ENCODE measurements at regions not wholly inside any gene's neighbourhood (a gene's known extent, or its start where the extent isn't known, plus 50 kb on each side); places are given as distances from the start of the nearest gene placed in this dataset.
"Not testable (repeated sequence)": the region's sequence is repeated elsewhere in the genome, so short reads cannot be mapped to it uniquely, and the experiment has no call there.

DNA sequence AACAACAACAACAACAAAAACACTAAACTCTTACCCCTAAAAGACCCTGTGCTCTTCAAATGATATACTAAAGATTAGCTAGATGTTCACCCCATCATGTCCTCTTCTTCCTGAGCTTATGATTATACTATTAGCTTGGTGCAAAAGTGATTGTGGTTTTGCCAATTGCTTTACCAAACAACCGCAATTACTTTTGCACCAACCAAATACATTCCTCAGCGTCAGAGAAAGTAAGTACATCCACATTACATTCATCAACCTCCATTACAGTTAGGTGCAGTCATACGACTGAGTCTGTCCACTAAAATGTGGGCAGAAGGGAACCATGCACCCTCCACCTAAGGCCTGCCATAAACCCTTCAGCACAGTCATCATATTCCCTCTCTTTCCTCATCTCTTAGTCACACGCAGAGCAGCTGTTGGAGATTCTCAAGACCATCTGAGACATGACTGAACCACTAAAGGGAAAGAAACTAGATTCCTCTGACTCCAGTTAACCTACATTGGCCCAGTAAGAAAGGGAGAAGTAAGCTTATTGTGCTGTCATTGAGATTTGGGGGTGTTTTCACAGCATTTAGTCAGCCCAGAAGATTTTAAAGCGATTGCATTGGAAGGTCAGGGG lies 181.6 kb upstream of the TLE4 start:
- peak; percentile 58 for DNase-seq (ENCODE audit: low read depth)

DNA sequence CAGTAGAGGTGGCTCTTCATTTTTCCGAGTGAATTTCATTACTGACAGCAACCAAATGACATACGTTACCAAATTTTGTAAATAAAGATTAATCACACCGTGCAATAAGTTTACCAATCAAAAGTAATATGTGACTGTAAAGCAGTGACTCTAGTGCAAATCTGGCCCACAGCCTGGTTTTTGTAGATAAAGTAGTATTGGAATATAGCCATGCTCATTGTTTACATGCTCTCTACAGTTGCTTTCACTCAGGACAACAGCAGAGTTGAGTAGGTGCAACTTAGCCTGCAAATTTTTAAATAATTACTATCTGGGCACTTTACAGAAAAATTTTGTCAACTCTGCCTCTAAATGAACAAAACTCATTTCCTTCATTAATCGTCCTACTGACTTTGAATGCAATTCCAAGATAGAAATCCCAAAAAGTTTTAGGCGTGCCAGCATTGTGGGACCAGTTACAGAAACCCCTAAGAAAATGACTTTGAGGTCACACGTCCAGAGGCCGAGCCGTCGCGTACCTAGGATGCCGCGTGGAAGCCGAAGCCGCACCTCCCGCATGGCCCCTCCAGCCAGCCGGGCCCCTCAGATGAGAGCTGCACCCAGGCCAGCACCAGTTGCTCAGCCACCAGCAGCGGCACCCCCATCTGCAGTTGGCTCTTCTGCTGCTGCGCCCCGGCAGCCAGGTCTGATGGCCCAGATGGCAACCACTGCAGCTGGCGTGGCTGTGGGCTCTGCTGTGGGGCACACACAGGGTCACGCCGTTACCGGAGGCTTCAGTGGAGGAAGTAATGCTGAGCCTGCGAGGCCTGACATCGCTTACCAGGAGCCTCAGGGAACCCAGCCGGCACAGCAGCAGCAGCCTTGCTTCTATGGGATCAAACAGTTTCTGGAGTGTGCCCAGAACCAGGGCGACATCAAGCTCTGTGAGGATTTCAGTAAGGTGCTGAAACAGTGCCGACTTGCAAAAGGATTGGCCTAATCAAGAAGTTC lies 180.7 kb upstream of the TLE4 start:
- DNase-seq (ENCODE audit: low read depth): no peak

DNA sequence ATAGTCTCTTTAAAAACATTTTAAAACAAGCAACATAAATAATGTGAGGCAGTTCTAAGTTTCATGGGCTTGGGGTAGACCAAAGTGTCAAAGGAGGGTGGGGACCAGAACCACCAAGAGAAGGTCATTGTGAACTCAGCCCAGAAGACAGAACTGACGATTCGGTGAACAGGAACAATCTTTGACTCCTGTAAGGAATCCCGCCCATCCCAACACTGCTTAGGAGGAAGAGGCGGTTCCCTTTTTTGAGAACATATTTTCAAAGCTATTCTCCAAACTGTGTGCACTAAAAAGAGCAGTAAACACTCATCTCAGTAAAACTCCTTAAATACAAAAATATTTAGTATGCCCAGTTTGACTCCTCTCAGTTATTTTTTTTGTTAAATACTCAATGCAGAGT lies 176.5 kb upstream of the TLE4 start:
- DNase-seq (ENCODE audit: low read depth): no peak

DNA sequence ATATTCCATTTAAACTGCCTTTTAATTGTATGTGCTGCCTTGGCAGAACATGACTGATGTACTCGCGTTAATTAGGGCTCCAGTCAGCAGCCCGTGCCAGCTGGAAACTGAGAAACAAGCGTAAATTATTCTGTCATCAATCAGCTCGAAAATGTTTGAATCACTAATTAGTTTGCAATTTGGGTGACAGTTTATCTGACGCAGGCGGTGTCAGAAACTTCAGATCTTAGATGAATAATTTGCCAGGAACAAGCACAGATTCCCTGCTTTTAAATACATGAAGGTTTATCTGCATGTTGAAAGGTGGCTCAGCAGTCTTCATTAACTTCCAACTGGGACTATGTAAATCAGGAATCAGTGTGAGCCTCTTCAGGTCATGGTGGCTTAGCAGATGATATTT lies 176.0 kb upstream of the TLE4 start:
- no peak for DNase-seq (ENCODE audit: low read depth)

DNA sequence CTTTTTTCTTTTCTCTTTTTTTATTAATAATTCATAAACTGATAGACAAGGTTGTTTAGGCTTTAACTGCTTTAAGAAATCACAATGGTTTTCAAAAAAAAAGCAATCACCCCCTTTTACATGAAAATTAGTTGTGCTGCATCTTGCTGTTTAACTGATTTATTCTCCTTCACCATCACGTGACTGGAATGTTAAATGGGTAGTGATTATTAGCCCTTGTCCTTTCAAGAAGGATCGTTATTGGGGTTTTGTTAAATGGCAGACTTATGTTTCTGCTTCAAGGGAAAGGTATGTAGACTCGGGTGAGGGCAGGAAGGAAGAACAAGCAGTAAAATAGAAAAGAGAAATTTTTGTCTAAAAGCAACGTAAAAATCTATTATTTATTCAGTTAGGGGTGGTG lies 175.6 kb upstream of the TLE4 start:
- no peak for DNase-seq (ENCODE audit: low read depth)

DNA sequence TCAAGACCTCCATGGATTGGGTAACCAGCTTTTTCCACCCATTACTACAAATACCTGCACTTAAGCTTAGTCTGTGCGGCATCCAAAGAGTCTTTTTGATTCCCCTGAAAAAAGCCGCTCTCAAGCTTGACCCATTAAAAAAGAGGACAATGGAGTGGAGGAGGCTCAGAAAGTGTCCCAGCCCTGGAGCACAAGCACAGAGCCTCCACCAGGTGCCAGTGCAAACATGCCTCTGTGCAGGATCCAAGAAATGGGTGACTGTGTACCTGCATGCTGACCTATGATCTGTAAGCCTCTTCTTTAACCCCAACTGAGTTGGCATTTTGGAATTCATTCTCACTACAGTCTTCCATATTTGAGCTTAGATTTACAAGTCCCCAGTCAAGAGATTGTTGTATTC lies 168.3 kb upstream of the TLE4 start:
- no peak for DNase-seq (ENCODE audit: low read depth)

DNA sequence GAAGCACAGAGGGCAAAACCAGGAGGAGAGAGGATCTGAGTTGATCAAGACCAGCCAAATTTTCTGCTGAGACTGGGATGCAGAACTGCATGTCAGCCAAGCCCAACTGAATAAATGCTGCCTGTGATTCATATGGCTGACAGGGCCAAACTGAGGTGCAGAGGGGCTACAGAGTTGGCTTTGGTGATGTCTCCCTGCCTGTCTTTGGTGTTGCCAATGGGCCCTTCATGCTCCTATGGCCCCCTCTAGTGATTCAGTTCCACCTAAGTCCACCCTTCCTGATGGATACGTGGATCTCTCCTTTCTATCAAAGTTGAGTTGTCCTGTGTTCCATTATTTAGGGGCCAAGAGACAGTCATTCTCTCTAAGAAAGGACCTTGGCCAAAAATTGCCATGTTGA lies 163.6 kb upstream of the TLE4 start:
- peak; percentile 25 for DNase-seq (ENCODE audit: low read depth)

DNA sequence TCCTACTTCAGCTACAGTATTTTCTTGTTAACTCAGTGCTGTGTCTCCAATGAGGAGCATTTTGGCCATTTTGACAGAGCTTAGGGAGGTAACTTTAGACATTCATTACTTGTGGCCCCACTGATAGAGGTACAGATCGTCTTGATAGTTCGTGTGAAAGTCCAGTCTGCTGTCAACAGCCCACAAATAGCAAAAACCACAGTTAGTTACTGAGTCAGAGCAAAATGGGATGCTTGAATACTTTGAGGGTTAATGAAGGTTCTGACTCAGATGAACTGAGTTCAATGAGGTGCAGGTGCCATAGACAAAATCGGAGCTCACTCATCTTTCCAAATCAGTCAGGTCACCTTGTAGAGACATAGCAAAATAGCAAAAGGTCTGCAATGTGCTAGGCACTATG lies 163.1 kb upstream of the TLE4 start:
- peak; percentile 57 for DNase-seq (ENCODE audit: low read depth)

DNA sequence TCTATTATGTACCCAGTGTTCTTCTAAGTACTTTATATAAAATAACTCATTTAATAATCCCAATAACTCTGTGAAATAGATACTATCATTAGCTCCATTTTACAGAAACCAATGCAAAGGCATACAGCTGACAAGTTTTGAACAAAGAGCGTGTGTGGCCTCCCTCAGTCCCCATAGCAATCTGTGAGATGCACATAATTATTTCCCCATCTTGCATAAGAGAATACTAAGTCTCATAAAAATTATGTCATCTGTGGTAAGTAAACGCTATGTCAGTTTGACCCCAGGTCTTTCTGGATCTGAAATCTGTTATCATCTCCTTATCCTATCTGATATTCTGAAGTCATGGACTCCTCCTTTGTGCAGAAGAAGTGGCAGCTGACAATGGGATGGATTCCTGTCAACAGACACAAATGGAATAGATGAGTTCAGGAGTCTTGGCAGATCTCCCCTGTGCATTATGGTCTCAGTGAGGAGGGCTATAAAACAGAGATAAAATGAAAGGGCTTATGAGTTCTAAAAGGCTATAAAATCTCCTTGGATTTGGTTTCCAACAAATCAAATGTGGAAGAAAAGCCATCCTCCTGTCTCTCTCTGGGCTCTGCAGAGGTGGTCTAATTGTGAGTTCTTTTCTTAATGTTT lies 162.5 kb upstream of the TLE4 start:
- DNase-seq (ENCODE audit: low read depth): no peak

DNA sequence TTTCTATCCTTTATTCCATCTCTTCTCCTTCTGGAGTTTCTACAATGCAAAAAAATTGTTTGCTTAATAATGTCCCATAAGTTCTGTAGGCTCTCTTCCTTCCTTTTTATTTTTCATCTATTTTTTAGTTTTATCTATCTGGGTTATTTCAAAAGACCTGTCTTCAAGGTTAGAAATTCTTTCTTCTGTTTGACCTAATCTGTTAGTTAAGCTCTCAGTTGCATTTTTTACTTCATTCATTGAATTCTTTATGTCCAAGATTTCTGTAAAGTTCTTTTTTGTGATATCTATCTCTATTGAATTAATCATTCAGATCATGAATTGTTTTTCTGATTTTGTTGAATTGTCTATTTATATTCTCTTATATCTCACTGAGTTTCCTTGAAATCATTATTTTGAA lies 145.9 kb upstream of the TLE4 start:
- DNase-seq (ENCODE audit: low read depth): no peak

DNA sequence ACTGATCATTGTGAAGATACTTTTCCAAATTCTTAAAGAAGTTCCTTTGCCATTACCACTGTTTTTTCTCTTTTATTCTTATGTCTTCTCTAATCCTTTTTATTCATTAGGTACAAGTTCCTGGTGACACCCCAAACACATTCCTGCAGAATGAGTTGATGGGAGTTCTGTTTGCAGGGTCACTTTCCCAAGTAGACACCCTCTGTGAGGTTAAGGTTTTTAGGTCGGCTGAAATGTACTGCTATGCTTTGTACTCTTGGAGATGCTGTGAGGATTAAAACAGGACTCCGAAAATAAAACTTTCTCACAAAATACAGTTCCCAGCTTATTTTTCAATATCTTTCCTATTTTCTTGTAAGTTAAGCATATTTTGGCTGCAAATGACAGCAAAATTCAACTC lies 143.3 kb upstream of the TLE4 start:
- no peak for DNase-seq (ENCODE audit: low read depth)

DNA sequence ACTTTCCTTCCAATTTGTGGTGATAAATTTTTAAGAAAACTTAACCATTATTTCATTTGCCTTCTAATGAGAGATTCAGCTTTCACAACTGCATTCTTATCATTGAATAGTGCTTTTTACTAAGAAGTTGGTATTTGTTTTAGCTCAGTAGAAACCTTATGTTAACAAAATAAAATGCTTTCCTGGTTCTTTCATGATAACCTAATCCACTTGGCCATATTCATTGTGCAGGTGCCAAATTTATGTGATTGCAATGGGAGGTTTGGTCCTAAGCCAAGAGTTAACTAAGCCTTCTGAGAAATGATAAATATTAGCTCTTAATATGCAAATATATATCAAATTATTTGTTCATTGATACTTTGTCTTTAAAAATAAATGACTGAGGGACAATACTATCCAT lies 141.1 kb upstream of the TLE4 start:
- no peak for DNase-seq (ENCODE audit: low read depth)

DNA sequence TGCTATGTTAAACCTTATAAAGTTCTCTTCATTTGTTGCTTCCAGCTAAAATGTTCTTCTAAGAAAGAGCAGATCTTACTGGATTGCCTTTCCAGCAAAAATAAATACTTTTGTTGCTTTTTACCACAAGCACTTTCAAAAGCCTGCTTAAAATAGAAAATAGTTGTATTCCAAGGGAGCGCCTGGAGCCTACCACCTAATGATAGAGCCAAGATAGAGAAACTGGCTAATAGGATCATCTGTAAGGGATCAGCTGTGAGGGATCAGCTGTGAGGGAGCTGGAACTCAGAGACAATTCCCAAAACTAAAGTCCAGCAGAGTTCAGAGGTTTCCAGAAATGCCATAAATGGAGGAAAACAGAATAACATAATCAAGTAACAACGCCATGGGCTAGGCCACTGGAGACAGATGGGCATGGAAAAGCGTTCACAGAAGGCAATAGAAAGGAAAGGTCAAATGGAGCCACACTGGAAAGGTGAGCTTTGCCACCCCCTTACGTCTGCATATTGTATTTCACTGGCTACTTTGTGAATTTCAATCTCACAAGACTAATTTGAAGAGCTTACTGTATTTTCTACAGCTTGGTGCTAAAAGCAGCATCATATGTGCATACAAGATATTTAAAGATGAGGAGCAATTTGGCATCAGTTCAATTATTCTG lies 140.6 kb upstream of the TLE4 start:
- DNase-seq (ENCODE audit: low read depth): peak; percentile 28

DNA sequence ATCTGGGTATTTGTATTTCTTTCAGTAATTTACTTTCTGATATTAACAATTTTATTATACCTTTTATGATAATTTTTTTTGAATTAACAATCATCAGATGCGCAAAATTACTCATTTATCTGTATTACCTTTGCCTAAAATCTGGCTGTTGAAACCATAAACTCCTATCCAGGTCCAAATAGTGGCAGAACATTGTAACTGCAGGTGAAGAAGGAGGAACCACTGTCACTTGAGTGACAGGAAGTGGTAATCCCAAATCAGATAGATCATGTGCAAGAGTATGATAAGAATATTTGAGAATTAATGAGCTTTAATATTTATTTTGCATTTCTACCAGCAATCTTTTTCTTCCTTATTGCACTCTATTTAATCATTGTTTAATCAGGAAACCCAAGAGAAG lies 139.3 kb upstream of the TLE4 start:
- DNase-seq (ENCODE audit: low read depth): peak; percentile 12

DNA sequence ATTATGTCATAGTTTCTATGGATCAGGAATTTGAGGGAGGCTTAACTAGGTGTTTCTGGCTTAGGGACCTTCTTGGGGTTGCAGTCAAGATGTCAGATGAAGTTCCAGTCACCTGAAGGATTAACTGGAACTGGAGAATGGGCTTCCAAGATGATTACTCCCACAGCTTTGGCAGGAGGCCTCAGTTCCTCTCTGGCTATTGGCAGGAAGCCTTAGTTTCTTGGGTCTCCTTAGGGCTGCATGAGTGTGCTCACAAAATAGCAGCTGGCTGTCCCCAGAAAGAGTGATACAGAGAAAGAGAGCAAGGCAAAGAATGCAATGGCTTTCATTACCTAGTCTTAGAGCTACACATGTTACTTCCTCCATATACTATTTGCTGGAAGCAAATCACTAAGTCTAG lies 138.1 kb upstream of the TLE4 start:
- no peak for DNase-seq (ENCODE audit: low read depth)

DNA sequence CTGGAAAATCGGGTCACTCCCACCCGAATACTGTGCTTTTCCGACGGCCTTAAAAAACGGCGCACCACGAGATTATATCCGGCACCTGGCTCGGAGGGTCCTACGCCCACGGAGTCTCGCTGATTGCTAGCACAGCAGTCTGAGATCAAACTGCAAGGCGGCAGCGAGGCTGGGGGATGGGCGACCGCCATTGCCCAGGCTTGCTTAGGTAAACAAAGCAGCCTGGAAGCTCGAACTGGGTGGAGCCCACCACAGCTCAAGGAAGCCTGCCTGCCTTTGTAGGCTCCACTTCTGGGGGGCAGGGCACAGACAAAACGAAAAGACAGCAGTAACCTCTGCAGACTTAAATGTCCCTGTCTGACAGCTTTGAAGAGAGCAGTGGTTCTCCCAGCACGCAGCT lies 132.5 kb upstream of the TLE4 start:
- DNase-seq (ENCODE audit: low read depth): not testable (repeated sequence)

DNA sequence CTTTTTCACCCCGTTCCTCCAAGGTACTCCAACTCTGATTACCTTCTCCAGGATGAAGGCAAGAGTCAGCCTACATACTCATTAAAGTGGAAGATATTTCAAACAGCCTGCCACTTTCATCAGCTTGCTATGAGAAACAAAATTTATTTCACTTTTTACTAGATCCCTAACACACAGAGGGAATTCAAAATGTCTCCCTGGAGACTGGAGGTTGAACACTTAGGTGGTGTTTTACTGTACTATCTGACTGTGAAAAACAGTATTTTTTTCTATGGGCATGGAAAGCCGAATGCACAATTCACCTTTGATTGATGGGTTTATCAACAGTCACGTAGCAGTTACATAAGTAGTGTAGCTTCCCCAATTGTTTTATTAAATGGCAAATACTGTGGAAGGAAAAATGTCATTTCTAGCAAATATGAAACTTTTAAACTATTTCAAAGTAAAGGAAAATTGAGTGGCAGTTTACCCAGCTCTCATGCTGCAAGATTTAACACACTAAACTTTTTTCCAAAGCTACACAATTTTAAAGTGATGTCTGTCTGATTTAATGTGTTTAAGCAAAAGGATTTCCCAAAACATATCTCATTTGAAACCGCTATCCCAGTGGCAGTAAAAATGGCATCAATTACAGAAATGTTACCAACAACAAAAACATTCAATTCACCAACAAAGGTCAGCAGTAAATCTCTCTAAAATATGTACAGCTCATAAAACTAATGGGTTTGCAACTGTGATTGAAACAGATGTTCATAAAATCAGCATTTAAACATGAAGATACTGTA lies 125.0 kb upstream of the TLE4 start:
- no peak for DNase-seq (ENCODE audit: low read depth)

DNA sequence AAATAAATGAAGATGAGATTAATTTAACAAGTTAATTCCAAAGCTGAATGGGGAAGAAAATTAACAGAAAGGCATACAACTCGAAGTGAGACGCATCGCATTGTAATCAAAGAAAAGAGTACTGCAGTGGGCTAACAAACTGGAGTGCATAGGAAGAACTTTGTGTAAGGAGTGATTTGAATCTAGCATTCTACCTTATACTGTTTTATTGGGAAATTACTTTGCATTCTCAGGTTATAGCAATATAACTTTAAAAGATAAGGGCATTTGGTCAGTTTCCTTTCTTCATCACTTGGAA lies 124.5 kb upstream of the TLE4 start:
- no peak for DNase-seq (ENCODE audit: low read depth)

DNA sequence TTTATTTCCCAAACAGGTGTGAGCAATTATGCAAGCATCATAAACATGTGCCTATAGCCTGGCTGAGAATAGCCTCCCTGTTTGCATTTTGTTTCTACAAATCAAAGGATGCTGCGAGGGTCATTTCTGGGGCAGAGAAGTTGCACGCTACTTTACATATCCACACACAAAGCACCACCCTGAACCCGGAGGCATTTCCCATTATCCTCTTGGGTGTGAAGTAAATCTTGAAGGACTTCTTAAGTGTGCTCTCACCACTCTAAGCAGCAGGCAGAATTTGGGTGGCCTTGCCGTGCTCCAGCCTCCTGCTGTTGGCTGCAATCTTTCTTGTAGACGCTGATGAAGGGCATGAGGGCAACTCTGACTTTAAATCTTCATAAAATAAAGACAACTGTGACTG lies 124.0 kb upstream of the TLE4 start:
- no peak for DNase-seq (ENCODE audit: low read depth)

DNA sequence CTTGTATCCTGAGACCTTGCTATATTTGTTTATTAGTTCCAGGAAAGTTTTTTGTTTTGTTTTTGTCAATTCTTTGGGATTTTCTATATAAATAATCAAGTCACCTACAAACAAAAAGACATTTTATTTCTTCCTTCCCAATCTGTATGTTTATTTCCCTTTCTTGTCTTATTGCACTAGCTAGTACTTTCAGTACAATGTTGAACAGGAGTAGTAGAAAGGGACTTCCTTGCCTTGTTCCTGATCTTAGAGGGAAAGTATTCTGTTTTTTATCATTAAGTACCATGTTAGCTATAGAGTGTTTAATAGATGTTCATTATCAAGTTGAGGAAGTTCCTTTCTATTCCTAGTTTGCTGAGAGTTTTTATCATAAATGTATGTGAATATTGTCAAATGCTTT lies 119.5 kb upstream of the TLE4 start:
- DNase-seq (ENCODE audit: low read depth): no peak

DNA sequence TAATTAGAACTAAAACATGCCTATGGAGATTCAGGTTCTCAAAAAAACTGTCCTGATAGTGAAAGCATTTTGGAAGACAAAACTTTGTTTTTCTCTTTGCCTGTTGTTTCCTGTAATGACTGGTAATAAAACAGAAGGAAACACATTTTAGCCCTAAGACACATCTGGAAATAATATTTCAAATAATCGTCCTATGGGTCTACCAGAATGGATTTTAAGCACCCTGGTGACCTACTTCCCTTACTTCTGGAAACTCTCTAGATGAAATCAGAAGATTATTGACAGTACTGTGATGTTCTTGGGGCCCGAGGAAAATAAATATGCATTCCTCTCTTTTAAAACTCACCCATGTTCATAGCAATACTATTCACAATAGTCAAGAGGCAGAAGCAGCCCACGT lies 110.1 kb upstream of the TLE4 start:
- no peak for DNase-seq (ENCODE audit: low read depth)

DNA sequence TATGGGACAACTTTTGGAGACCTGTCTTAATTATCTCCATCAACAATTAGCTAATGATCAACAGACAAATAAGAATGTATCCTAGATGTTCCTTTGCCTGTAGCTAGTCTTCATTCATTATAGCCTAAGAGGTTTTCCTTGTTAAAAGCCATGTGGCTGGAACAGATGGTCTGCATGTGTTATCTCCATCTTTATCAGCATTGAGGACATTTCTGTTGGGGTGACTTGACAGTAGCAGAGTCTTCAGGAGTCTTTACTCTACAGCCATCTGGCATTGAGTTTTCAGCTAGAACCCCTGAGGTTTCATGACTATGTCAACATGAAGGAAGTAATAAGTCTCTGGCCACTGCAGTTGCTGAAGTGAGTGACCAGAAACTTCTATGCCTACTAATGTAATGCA lies 106.6 kb upstream of the TLE4 start:
- no peak for DNase-seq (ENCODE audit: low read depth)
